T-helper 1 cell treated with Interleukin-12 subunit alpha and Interleukin-12 subunit beta and Interleukin-4 antibody, amounts not matched to agents 30 ng/mL and 1 ng/mL, for 36 hours (primary cell): ENCODE measurements at regions not wholly inside any gene's neighbourhood (a gene's known extent, or its start where the extent isn't known, plus 50 kb on each side); places are given as distances from the start of the nearest gene placed in this dataset.
"Not testable (repeated sequence)": the region's sequence is repeated elsewhere in the genome, so short reads cannot be mapped to it uniquely, and the experiment has no call there.

Source experiments
- intact Hi-C: fragments of 100-400 bp; cut with micrococcal nuclease; formaldehyde crosslinking; loops from one replicate; pipeline ENCODE4 v1.15.1; 2024

DNA sequence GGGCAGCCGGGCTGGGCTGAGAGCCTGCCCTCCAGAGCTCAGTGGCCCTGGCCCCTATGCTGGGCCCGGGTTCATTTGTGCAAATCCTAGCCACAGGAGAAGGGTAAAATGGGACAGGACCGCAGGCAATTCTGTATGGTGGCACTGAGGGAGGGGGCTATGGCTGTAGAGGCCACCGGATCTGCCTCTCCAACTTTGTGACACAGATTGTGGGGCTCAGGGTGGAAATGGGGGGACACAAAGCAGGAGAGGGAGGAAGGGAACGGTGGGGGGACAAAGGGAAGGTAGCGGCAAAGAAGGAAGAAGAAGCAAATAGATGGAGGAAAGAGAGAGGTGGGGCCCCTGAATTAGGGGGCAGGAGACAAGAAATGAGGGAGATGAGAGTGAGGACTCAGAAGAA lies 201.1 kb downstream of the SMAD2 start:
- intact Hi-C loops: no loop called here

DNA sequence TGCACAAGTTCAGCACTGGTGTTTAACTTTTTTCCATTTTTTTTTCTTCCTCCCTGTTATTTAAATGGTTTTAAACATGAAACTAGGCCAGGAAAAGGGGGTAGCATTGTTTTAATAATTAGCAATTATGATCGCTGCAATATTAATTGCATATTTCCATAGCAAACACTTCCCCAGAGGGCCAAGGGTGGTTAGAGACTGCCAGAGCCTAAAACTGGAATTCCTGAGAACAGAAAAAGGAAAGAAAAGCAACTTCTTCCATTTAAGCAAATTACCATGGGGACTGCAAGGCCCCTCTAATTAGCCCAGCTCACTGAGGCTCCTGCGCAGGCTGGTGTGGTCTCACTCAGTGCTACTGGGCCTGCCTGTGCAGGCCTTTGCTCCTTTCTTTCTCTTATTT lies 201.5 kb downstream of the SMAD2 start:
- intact Hi-C loops: no loop called here

DNA sequence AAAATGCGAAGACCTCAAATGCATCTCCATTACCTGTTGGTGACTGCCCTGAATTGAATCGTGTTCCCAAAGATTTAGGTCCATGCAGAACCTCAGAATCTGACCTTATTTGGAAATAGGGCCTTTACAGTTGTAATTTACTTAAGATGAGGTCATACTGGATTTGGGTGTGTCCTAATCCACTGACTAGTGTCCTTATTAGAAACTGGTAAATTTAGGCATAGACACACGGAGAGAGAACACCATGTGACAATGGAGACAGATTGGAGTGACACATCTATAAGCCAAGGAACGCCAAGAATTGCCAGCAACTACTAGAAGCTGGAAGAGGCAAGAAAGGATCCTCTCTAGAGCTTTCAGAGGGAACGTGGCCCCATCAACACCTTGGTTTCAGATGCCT lies 203.1 kb downstream of the SMAD2 start:
- intact Hi-C loops: no loop called here

DNA sequence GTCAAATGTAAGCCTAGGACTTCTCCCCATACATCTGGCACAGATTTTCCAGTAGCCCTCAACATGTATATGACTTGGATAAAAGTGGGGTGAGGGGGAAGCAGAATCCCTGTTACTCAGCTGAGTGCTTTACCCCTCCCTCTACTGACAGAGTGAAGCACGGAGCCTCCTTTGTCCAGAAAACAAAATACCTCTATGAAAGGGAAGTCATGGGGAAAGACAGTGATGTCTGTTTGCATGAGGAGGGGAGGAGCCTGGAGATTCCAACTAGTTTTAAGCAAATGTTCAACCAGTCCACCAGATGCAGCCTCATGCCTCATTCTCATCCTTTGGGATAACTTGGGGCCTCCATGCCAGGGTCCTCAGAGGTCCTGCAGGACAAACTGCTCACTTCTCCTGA lies 203.9 kb downstream of the SMAD2 start:
- intact Hi-C loops: no loop called here

DNA sequence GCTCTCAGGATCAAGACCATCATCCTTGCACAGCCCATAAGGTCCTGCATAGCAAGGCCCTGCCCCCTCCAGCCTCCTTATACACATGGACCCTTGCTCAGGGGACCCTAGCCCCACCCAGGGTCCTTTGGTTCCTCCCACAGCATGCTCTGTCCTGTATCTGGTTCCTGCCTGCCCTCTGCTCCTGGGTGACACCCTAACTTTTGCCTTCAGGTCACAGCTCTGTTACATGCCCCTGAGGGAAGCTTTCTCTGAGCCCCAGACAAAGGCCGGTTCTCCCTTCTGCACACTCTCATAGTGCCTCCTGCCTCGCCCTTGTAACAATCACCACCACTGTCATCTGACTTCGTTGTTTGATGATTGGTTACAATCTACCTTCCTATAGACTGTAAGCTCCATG lies 204.8 kb downstream of the SMAD2 start:
- intact Hi-C loops: no loop called here

DNA sequence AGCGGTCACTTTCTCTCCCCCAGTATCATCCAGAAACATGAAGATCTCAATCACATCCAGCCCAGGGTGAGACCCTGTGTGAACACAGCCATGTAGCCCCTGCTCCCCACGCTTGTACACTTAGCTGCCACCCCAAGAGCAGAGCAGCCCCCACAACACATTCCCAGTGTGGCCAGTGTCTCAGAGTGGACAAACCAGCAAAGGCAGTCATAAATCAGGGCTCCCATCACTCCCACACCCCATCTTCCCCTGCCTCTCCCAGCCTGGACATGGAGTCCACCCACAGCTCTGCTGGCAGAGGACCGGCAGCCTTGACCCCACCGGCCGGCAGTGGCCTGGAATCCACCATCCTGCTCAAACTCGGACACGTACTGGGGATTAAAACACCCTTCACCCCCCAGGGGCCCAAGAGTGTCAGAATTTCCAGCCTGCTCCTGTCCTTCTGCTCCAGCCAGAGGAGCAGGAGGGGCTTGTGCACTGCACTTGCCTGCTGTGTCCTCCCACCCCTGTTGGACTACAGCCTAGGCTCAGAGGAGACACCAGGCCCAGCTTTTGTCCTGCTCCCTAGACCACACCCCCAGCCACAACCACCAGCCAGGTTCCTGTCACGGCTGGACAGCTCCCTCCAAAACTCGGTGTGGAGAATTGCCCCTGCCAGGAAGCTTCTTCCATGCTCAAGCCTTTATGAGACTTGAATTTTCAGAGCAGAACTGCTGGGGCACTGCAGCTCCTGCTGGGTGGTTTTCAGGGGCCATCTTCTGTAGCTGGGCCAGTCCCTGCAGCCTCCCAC lies 206.1 kb downstream of the SMAD2 start:
- intact Hi-C loops: no loop called here

DNA sequence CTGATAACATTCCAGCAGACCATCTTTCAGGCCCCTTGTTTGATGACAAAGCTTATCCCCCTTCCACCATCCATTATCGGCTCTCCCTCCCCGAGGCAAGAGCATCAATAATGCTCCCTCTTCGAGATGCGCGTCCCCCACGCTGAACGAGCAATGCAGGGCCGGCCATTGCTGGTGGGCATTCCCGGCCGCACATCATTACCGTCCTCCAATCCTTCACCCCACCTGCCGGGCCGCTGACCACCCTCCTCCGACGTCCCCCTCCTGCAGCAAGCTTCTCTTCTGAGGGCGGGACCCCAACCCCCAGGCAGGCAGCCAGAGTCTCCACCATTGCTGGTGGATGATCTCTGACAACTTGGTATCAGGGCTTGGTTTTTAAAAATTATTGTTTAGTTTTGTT lies 208.6 kb downstream of the SMAD2 start:
- intact Hi-C loops: no loop called here

DNA sequence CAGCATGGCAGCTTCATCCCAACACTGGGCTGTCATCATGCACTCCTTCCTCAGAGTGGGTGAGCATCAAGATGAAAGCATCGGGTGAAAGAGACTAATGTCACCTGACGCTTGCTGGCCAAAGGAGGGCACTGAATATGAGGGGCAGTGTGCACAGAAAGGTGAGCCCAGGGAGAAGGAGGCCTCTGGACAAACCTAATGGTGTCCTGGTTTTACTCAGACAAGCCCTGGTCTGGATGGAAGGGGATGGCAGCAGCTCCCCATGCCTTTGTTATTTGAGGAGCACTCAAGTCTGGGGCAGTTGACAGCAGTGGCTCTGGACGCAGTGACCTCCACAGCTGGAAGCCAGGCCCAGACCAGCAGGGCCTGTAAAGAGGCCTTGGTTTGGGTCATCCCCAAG lies 209.7 kb downstream of the SMAD2 start:
- intact Hi-C loops: no loop called here

DNA sequence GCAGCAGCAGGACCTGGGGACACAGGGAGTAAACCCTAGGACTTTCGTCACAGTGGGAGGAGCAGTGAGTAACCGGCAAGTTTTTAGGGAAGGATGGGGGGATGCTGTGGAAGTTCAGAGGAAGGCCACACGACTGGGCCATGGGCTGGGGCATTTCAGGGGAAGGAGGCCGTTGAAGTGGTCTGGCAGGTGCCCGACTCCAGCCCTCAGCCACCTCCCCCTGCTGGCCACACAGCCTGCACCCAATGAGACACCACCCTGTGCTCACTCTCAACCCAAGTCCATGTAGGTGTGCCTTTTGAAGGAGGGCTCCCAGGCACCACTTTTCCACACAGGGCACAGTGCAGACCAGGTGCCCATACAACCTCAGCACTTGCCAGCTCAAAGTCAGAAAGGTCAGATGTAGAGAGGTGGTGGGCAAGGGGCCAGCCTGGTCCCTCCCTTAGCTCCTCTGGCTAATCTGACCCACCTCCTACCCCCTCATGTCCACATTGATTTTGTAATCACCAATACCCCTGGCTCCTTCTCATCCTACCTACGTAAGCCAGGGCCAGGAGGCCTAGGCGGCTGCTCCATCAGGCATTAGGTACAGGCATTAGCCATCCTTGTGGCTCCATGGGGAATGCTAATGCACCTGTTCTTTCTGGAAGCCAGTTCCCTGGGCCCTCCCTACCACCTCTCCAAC lies 211.2 kb downstream of the SMAD2 start:
- intact Hi-C loops: no loop called here

DNA sequence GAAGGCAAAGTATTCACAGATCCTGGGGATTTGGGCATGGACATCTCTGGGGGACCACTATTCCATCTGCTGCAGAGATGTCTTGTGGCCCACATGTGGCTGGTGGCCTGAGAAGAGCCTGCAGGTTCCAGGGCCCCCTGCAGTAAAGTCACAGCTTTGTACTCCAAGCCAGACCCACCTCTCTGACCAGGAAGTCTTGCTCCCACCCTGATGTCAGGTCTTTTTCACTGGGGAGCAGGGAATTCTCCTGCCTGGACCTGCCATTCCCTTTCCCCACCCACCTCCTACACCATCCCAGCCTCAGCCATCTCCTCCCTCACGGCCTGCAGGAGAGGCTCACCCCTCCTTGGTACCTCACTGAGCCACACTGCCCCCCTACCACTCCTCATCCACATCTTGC lies 211.8 kb downstream of the SMAD2 start:
- intact Hi-C loops: no loop called here

DNA sequence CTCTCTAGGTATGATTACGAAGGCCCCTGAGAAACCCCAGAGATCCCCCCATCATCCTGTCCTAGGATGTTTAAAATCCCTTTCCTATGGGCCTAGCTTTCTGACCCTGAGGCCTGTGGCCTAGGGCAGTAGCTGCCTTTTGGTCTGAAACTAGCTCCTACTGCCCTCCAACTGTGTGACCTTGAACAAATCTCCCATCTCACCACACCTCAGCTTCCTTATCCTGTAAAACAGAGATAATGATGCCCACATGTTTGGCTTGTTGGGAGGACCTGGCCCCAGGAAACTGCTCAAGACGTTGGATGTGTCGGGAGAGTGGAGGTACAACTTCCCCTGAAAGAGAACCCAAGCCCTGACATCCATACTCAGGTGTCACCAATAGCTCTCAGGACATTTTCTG lies 213.2 kb downstream of the SMAD2 start:
- intact Hi-C loops: no loop called here

DNA sequence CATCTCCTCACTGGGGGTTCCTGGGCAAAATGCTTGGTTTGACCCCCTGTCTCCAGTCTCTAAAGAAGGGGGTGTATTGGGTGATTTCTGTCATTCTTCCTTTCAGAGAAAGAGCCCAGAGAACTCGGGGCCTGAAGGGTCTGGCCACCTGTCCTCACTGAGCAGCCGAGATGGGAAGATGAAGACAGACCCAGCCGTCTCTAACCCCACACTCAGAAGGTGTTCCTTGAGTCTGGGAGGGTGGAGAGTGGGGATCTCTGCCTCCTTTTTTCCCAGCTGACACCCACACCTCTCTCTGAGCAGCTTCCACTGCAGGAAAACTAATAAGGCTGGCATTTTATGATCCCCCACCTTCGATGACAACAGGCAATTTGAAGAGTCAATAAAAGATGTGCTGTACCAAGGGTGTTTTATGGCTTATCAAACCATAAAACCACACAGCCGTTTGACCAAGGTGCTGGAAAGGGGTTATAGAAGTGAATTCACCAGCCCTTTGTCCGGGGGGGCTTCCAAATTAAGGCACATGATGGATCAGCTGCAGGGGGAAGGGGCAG lies 213.8 kb downstream of the SMAD2 start:
- intact Hi-C loops: no loop called here

DNA sequence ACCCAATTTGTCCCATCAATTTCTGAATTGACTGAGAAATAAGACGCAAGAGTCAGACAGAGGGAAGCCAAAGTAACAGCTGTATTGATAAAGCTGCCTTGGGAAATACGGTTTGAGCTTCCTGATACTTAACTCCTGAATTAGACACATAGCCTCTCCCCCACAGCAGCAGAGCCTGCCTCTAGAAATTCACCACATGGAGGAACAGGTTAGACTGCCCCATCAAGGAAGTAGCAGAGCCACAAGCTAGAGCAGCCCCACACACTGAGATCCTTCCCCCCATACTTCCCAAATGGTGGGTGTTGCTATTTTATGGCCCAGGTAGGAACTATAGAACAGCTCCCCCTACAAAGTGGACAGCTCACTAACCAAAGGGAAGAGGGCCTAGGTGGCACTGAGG lies 220.0 kb downstream of the SMAD2 start:
- intact Hi-C loops: no loop called here

DNA sequence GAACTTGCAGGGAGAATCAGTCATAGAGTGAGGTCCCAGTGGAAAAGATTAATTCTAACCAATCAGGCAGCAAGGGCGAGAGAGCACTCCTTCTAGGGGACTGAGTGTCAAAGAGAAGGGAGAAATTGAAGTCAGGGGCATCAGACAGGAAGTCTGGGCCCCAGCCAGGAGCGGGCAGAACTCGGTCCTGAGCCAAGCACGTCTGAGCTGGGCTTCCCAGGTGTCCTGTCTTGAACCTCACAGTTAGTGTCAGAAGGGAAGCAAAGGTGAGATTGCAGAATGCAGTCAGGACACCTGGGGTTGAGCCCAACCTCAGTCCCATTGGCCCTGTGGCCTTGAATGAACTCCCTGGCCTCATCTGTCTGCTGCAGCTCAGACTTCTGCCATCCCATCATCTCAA lies 220.9 kb downstream of the SMAD2 start:
- intact Hi-C loops: no loop called here

DNA sequence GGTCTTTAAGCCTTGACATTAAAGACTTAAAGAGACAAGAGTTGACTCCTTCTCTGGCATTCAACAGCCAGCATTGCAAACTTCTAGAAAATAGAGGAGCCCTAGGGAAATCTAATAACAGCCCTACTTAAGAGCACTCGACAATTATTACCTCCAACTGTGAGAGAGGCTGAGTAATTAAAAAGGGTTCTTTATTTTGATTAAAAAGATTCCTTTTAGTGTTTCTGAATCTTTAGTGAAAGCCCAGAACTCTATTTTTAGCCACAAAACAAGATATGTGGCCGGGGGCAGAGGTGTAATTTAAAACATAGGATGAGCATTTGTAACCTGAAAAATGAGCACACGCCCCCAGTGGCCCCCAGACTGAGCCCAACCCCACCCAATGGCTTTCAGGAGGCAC lies 222.3 kb downstream of the SMAD2 start:
- intact Hi-C loops: no loop called here

DNA sequence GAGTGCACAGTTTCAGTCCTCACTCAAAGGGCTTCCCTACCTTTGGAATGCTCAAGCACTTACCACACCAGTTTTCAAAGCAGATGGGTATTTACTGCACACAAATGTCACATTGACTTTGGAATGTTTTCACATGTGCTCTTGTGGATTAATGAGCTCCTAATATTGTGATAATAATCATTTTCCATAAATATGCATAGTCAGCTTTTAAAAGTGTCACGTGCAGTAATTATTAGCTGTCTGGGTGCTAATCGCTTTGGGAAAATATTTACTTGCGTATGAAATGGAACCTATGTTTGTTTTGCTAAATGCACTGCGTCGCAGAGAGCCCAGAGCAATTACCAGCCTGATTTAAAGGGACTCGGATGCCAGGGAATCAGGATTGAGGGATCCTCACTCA lies 229.3 kb downstream of the SMAD2 start:
- intact Hi-C loops: no loop called here

DNA sequence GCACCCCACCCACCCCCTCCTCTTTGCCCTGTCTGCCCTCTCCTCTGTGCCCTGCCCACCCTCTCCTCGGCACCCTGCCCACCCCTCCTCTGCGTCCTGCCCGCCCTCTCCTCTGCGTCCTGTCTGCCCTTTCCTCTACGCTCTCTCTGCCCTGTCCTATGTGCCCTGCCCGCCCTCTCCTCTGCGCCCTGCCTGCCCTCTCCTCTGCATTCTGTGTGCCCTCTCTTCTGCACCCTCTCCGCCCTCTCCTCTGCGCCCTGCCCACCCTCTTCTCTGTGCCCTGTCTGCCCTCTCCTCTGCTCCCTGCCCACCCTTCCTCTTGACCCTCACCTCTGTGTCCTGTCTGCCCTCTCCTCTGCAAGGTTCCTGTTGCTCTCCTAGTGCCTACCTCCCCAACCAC lies 233.6 kb downstream of the SMAD2 start:
- intact Hi-C loops: no loop called here

DNA sequence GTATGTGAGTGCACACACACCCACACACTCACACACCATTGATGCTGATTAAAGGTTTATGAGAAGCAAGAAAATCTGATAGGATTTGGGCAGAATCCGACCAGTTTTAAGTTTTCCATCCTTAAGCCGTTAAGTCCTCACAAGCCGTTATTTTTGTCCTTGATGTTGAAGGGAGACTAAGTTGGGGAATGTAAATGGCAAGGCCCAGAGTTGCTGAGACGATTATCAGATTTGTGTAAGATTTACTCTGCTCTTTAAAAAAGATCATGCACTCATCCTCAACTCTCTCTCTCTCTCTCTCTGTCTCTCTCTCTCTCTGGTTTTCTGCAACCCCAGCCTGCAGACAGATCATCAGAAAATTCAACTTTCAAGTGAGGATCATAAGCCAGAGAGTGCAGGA lies 238.8 kb downstream of the SMAD2 start:
- intact Hi-C loops: no loop called here

DNA sequence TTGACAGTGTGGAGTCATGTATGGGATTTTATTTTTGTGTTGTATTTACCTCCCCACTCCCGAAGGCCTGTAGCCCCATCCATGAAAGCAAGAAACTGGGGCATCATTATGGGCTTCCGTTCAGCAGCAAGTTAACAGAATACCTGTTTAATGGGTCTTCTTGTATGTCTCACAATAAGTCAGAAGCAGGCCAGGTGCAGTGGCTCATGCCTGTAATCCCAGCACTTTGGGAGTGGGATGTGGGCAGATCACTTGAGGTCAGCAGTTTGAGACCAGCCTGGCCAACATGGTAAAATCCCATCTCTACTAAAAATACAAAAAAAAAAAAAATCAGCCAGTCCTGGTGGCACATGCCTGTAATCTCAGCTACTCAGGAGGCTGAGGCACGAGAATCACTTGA lies 239.7 kb downstream of the SMAD2 start:
- intact Hi-C loops: not testable (repeated sequence)

DNA sequence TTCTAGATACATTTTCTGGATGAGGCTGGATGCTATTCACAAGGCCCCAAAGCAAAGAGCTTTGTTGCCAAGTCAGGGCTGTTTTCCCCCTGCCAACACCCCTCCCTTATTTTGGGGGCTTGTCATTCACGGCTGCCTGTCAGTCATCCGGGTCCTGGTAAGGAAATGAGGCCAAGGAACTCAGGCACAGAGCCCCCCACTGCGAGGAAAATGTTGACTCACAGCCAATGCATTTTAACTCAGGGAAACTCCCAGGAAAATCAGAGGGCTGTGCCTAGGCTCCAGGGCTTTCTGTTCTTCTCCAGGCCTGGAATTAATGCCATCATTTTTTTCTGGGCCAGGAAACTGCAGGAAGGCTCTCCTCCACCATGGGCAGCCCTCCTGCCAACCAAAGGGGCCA lies 241.1 kb downstream of the SMAD2 start:
- intact Hi-C loops: loop anchor here (10.0 kb wide), 1 partner anchor 55 kb away; no protein-coding TSS in a partner anchor

DNA sequence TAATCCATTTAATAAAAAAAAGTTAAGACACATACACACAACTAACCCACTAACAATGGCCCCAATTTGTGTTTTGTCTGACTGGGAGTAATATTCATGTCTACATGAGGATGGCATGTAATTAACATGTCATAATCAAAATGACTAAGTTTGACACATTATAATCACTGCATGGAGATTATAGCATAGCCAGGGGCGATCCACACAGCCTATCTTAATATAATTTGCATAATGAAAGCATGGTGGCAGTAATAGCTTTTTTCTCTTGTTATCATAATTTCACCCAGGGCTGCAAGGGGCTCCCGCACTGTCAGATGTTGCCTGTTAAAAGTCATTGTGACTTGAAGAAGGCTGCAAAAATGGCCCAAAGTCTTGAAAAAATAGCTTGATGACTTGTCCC lies 243.7 kb downstream of the SMAD2 start:
- intact Hi-C loops: loop anchor here (10.0 kb wide), 1 partner anchor 58 kb away; no protein-coding TSS in a partner anchor

DNA sequence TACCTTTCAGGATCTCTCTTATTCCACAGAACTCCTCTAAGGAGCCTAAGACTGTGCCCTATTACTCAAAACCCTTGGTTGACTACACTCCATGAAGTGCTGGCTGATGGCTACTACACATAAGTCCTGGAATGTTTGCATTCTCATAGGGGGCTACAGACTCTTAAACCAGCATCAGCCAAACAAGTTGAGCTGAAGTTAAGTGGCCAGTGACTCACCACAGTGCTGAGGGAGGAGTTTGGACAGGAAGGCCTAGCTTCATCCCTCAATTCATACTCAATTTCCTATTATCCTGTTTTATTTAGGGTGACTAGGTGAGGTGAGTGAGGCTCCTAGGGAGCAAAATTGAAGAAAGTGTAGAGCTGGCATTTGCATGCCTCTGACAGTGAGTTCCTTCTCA lies 246.7 kb downstream of the SMAD2 start:
- intact Hi-C loops: loop anchor here (10.0 kb wide), 1 partner anchor 61 kb away; no protein-coding TSS in a partner anchor

DNA sequence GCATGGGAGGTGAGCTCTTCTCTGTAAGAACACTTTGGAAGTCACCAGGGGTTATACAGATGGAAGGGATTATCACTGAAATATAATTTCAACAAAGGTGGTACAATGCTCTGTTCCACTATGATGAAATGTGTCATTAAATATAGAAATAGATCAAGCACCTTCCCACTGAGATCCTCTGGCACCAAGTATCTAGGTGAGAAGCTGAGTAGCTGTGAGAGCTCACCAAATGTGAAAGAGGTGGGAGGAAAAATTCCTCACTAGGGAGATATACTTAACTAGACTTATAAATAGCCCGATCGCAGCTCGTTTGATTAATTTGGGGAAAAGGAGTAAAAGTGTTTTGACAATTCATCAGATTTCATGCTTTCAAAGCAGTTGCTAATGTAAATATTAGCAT lies 247.6 kb downstream of the SMAD2 start:
- intact Hi-C loops: loop anchor here (10.0 kb wide), 1 partner anchor 62 kb away; no protein-coding TSS in a partner anchor
